GM19468 (cell line): ENCODE measurements at regions not wholly inside any gene's neighbourhood (a gene's known extent, or its start where the extent isn't known, plus 50 kb on each side); places are given as distances from the start of the nearest gene placed in this dataset.

Experiments used
- ATAC-seq: cut with Tn5 transposase; IDR thresholded peaks from one replicate; pipeline ENCODE4 v1.9.1; 2021; ENCODE audit warnings: mild to moderate bottlenecking, moderate library complexity, moderate number of reproducible peaks; ENCODE audit not compliant: unreplicated experiment; ENCODE audit errors: extremely low read depth

GRCh38 chr3:118298133-118298532 is 736.5 kb downstream of the IGSF11 start:
- no peak for ATAC-seq

- ATAC-seq: no peak
These were observed 730.1 kb downstream of the IGSF11 start for GRCh38 chr3:118304557-118304956.

GRCh38 chr3:118332699-118333098 is 701.9 kb downstream of the IGSF11 start:
- no peak for ATAC-seq

GRCh38 chr3:118337649-118338048 is 697.0 kb downstream of the IGSF11 start:
- no peak for ATAC-seq

GRCh38 chr3:118347396-118348168 is 687.1 kb downstream of the IGSF11 start:
- ATAC-seq: no peak

GRCh38 chr3:118348169-118348557 is 686.5 kb downstream of the IGSF11 start:
- ATAC-seq: no peak

GRCh38 chr3:118354556-118354955 is 680.1 kb downstream of the IGSF11 start:
- ATAC-seq: no peak

- ATAC-seq: no peak
These were observed 664.7 kb downstream of the IGSF11 start for GRCh38 chr3:118369892-118370491.

- no peak for ATAC-seq
These were observed 654.1 kb downstream of the IGSF11 start for GRCh38 chr3:118380576-118380975.

GRCh38 chr3:118396491-118396890 is 638.2 kb downstream of the IGSF11 start:
- ATAC-seq: no peak

- ATAC-seq: no peak
These were observed 634.6 kb downstream of the IGSF11 start for GRCh38 chr3:118400086-118400485.

- ATAC-seq: no peak
These were observed 633.8 kb downstream of the IGSF11 start for GRCh38 chr3:118400886-118401285.

- no peak for ATAC-seq
These were observed 632.8 kb downstream of the IGSF11 start for GRCh38 chr3:118401887-118402286.

- no peak for ATAC-seq
These were observed 631.7 kb downstream of the IGSF11 start for GRCh38 chr3:118402971-118403370.

GRCh38 chr3:118406562-118406961 is 628.1 kb downstream of the IGSF11 start:
- no peak for ATAC-seq

- no peak for ATAC-seq
These were observed 626.2 kb downstream of the IGSF11 start for GRCh38 chr3:118408431-118408830.

GRCh38 chr3:118412503-118412902 is 622.1 kb downstream of the IGSF11 start:
- no peak for ATAC-seq

- no peak for ATAC-seq
These were observed 609.3 kb downstream of the IGSF11 start for GRCh38 chr3:118425272-118425837.

GRCh38 chr3:118433825-118434224 is 600.8 kb downstream of the IGSF11 start:
- no peak for ATAC-seq

- ATAC-seq: no peak
These were observed 598.7 kb downstream of the IGSF11 start for GRCh38 chr3:118435851-118436350.

- no peak for ATAC-seq
These were observed 597.9 kb downstream of the IGSF11 start for GRCh38 chr3:118436697-118437262.
